GM13976 (cell line): ENCODE measurements at regions not wholly inside any gene's neighbourhood (a gene's known extent, or its start where the extent isn't known, plus 50 kb on each side); places are given as distances from the start of the nearest gene placed in this dataset.

Experiments used
- DNase-seq: peaks from one replicate; pipeline ENCODE4 v3.0.0; 2012; ENCODE audit warnings: low spot score
- in situ Hi-C: fragments of 300-500 bp; cut with MboI; formaldehyde crosslinking; loops from one replicate; pipeline ENCODE4 v1.12.0; 2022; ENCODE audit warnings: low sequenced_read_pairs, mixed read lengths, inconsistent platforms; ENCODE audit not compliant: unreplicated experiment
- TF ChIP-seq, protein P1 (sequence below): IDR thresholded peaks from 2 replicates; pipeline ENCODE4 v1.5.1; 2012; ENCODE audit warnings: borderline replicate concordance, mild to moderate bottlenecking; ENCODE audit not compliant: insufficient read depth; ENCODE audit errors: extremely low read depth, missing control alignments, control extremely low read depth

DNA sequence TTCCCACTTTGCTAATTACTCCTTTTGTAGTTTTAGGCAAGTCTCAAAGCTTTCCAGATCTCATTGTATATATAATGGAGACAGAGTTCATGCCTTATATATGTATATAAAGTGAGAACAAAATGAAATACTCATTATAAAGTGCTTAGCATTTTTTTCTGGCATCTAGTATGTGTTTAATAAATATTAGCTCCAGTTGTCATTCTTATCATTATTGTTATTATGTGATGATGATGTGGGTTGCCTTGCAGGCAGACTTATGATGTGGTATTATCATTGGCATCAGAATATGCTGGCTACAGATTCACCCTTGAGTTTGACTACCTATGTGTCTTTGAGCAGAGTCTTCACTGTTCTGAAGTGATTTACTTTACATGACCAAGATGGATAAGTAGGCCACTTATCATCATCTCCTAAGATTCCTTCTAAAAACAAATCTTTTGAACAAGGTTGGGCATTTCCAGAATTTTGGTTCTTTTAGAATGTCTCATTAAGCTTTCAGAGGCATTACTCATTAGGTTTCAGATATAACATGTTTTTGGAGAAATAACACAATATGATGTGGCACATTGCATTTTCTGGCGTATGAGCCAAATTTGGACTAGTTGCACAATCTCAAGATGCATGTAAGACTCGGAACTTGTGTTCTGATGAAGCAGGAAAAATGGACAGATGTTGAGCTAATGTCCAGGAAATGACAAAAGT is 145.6 kb upstream of the TNC start:
- no peak for DNase-seq
- in situ Hi-C loops, result no loop called here
- TF ChIP-seq, protein P1, sequence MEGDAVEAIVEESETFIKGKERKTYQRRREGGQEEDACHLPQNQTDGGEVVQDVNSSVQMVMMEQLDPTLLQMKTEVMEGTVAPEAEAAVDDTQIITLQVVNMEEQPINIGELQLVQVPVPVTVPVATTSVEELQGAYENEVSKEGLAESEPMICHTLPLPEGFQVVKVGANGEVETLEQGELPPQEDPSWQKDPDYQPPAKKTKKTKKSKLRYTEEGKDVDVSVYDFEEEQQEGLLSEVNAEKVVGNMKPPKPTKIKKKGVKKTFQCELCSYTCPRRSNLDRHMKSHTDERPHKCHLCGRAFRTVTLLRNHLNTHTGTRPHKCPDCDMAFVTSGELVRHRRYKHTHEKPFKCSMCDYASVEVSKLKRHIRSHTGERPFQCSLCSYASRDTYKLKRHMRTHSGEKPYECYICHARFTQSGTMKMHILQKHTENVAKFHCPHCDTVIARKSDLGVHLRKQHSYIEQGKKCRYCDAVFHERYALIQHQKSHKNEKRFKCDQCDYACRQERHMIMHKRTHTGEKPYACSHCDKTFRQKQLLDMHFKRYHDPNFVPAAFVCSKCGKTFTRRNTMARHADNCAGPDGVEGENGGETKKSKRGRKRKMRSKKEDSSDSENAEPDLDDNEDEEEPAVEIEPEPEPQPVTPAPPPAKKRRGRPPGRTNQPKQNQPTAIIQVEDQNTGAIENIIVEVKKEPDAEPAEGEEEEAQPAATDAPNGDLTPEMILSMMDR, result no peak

DNA sequence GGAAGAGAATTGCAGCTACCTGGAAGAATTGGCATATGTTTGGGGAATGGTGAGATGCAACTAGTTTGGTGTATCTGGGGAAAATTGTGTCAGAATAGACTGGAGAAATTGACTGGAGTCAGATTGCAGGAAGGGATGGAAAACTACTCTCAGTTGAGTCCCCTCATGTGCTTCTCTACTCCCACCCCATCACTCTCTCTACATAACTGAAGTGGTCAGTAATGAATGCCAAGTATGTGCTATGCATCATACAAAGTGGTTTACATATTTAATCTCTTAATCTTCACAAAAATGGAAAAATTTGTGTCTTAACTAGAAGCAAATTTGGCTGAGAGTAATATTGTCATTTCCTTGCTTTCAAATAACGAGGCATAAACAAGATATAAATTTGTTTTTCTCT is 146.4 kb upstream of the TNC start:
- in situ Hi-C loops, result no loop called here
- TF ChIP-seq, protein P1, result no peak
- DNase-seq, result no peak

DNA sequence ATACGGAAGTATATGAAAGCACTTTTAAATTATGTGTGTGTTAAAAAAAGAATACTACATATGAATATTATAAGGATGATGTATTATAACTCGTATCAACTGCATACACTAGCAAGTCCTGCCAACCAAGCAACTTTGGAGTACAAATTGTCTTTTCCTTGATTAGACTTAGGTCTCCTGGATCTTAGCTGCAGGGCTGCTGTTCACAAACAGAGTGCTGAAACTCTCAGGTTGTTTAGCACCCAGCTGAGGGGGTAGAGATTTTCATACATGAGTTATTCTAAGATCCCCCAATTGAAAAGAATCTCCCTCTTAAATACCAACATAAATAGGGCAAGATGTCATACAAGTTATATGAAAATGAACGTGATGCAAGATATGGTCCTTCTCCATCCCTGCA is 149.8 kb upstream of the TNC start:
- in situ Hi-C loops, result no loop called here
- TF ChIP-seq, protein P1, result no peak

DNA sequence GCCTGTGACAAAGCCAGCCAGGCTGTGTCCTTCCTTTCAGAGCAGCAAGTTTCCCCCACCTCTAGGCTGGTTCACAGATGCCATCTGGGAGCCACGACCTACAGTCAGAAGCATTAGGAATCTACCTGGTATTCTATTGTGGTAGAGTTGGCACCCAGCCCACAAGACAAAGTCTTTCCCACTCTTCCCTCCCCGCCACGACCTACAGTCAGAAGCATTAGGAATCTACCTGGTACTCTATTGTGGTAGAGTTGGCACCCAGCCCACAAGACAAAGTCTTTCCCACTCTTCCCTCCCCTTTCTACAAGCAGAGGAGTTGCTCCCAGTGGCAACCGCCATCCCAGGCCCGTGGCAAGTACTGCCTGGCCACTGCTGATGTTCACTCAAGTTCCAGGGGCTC is 157.8 kb upstream of the TNC start:
- TF ChIP-seq, protein P1, result no peak
- in situ Hi-C loops, result no loop called here
- DNase-seq, result no peak

More for the DNA sequence above, 149.8 kb upstream of the TNC start:
- no peak for DNase-seq

DNA sequence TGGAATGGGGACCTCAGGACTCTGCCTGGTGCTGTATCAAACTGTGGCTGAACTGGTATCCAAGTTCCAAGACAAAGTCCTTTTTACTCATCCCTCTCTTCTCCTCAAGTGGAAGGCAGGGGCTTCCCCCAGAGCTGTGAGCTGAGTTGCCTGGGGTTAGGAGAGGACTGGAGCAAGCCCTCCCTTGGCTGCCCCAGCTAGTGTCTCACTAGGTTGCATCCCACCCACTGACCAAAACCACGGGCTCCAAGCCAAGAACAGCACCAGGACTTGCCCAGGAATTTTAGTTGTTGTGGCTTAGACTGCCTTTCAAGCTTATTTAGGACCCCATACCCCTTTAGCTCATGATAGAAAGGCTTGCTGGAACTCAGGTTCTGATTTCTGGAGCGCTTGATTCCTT is 158.7 kb upstream of the TNC start:
- TF ChIP-seq, protein P1, result no peak
- DNase-seq, result no peak
- in situ Hi-C loops, result no loop called here

DNA sequence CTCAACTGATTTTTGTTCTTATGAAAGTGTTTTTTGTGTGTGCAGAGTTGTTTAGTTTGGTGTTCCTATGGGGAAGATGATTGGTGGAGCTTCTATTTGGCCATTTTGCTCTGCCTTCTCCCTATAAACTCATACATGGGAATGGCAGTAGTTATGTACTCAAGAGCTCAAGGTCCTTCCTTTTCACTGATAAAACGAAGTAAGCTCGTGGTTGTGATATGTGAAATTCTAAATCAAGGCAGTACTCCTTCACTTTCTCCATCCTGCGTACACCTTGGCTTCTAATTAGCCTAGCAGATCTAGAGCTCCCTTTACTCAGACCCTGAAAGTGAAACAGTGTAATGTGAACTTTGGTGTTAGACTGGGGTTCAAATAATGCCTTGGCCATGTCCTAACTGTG is 159.3 kb upstream of the TNC start:
- in situ Hi-C loops, result no loop called here
- TF ChIP-seq, protein P1, result no peak
- no peak for DNase-seq
